ENCODE measurements at regions not wholly inside any gene's neighbourhood (a gene's known extent, or its start where the extent isn't known, plus 50 kb on each side); places are given as distances from the start of the nearest gene placed in this dataset.

DNA sequence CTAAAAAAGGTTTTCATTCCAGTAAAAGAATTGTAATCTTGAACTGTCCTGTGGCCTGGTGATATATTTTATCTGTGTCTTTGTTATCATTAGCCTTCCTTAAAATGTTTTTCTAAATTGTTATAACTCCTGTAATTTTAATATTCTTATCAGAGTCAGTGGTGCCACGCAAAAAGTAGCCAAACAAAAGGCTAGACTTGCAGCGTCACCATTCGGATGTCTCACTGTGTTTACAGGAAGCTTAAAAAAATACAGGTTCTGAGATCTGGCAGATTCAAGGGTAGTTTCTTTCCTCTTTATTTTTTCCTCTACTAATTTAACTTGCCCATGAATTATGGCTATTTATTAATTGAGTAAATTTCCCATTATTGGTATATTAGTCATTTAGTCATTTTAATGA lies 362.3 kb downstream of the MAT2B start:
- TF ChIP-seq, protein P1, sequence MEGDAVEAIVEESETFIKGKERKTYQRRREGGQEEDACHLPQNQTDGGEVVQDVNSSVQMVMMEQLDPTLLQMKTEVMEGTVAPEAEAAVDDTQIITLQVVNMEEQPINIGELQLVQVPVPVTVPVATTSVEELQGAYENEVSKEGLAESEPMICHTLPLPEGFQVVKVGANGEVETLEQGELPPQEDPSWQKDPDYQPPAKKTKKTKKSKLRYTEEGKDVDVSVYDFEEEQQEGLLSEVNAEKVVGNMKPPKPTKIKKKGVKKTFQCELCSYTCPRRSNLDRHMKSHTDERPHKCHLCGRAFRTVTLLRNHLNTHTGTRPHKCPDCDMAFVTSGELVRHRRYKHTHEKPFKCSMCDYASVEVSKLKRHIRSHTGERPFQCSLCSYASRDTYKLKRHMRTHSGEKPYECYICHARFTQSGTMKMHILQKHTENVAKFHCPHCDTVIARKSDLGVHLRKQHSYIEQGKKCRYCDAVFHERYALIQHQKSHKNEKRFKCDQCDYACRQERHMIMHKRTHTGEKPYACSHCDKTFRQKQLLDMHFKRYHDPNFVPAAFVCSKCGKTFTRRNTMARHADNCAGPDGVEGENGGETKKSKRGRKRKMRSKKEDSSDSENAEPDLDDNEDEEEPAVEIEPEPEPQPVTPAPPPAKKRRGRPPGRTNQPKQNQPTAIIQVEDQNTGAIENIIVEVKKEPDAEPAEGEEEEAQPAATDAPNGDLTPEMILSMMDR (IDR thresholded peaks at IDR 0.05 in 2 of 3, conservative IDR thresholded peaks at IDR 0.05 in 1 of 3; ENCODE audit: control insufficient read depth in 2 of 3, extremely low read depth in 1 of 3, insufficient read depth in 1 of 3, low read depth in 3 of 3, low read length in 3 of 3), result no peak
- TF ChIP-seq CBX3 (IDR thresholded peaks at IDR 0.05; ENCODE audit: borderline replicate concordance, low read depth), result no peak
- no peak for TF ChIP-seq YBX1 (IDR thresholded peaks at IDR 0.05)
- no peak for TF ChIP-seq POLR2A (IDR thresholded peaks at IDR 0.05; ENCODE audit: low read depth, low read length)
- TF ChIP-seq ZBED1 (IDR thresholded peaks at IDR 0.05; ENCODE audit: borderline replicate concordance), result no peak
- TF ChIP-seq CREB1 (IDR thresholded peaks at IDR 0.05; ENCODE audit: low read depth), result no peak
- no peak for TF ChIP-seq HCFC1 (IDR thresholded peaks at IDR 0.05; ENCODE audit: low read length)
- TF ChIP-seq HDAC2 (IDR thresholded peaks at IDR 0.05), result no peak
- TF ChIP-seq, protein P2, sequence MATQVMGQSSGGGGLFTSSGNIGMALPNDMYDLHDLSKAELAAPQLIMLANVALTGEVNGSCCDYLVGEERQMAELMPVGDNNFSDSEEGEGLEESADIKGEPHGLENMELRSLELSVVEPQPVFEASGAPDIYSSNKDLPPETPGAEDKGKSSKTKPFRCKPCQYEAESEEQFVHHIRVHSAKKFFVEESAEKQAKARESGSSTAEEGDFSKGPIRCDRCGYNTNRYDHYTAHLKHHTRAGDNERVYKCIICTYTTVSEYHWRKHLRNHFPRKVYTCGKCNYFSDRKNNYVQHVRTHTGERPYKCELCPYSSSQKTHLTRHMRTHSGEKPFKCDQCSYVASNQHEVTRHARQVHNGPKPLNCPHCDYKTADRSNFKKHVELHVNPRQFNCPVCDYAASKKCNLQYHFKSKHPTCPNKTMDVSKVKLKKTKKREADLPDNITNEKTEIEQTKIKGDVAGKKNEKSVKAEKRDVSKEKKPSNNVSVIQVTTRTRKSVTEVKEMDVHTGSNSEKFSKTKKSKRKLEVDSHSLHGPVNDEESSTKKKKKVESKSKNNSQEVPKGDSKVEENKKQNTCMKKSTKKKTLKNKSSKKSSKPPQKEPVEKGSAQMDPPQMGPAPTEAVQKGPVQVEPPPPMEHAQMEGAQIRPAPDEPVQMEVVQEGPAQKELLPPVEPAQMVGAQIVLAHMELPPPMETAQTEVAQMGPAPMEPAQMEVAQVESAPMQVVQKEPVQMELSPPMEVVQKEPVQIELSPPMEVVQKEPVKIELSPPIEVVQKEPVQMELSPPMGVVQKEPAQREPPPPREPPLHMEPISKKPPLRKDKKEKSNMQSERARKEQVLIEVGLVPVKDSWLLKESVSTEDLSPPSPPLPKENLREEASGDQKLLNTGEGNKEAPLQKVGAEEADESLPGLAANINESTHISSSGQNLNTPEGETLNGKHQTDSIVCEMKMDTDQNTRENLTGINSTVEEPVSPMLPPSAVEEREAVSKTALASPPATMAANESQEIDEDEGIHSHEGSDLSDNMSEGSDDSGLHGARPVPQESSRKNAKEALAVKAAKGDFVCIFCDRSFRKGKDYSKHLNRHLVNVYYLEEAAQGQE (IDR thresholded peaks at IDR 0.05; ENCODE audit: low read depth, low read length), result no peak
- no peak for TF ChIP-seq FOXK2 (IDR thresholded peaks at IDR 0.05)
- no peak for TF ChIP-seq RBBP5 (conservative IDR thresholded peaks at IDR 0.05)
- no peak for TF ChIP-seq POLR2AphosphoS2 (IDR thresholded peaks at IDR 0.05; ENCODE audit: low read depth, low read length)
- TF ChIP-seq SMARCA5 (IDR thresholded peaks at IDR 0.05), result no peak

Data from GM12878 (cell line).